Right forelimb (tissue), 1 donor: ENCODE measurements at regions not wholly inside any gene's neighbourhood (a gene's known extent, or its start where the extent isn't known, plus 50 kb on each side); places are given as distances from the start of the nearest gene placed in this dataset.
A peak's percentile ranks its signal among the peaks of the same experiment; 100 is the strongest.

ENCODE experiments used
- DNase-seq: peaks from one replicate; pipeline ENCODE4 v3.0.0-alpha.2; 2018

GRCh38 chr16:5615868-5616642, 518.5 kb upstream of the EEF2KMT start:
- DNase-seq, result peak; percentile 65

- no peak for DNase-seq
Observed at GRCh38 chr16:5607169-5607568, 509.6 kb upstream of the EEF2KMT start.

GRCh38 chr16:5605404-5605803, 507.8 kb upstream of the EEF2KMT start:
- no peak for DNase-seq

- DNase-seq, result no peak
Observed at GRCh38 chr16:5604770-5605169, 507.2 kb upstream of the EEF2KMT start.

- DNase-seq, result no peak
Observed at GRCh38 chr16:5603836-5604235, 506.2 kb upstream of the EEF2KMT start.

GRCh38 chr16:5601957-5602356, 504.4 kb upstream of the EEF2KMT start:
- DNase-seq, result no peak

GRCh38 chr16:5598793-5599192, 501.2 kb upstream of the EEF2KMT start:
- no peak for DNase-seq

GRCh38 chr16:5595849-5596248, 498.3 kb upstream of the EEF2KMT start:
- no peak for DNase-seq

- no peak for DNase-seq
Observed at GRCh38 chr16:5590416-5590815, 492.8 kb upstream of the EEF2KMT start.

- no peak for DNase-seq
Observed at GRCh38 chr16:5589812-5590373, 492.3 kb upstream of the EEF2KMT start.

- DNase-seq, result no peak
Observed at GRCh38 chr16:5584109-5584508, 486.5 kb upstream of the EEF2KMT start.

GRCh38 chr16:5582529-5582928, 484.9 kb upstream of the EEF2KMT start:
- DNase-seq, result no peak

GRCh38 chr16:5581908-5582307, 484.3 kb upstream of the EEF2KMT start:
- DNase-seq, result no peak

GRCh38 chr16:5581428-5581827, 483.8 kb upstream of the EEF2KMT start:
- no peak for DNase-seq

- DNase-seq, result no peak
Observed at GRCh38 chr16:5580772-5581171, 483.2 kb upstream of the EEF2KMT start.

- DNase-seq, result peak; percentile 46
Observed at GRCh38 chr16:5580296-5580695, 482.7 kb upstream of the EEF2KMT start.

- DNase-seq, result no peak
Observed at GRCh38 chr16:5578980-5579379, 481.4 kb upstream of the EEF2KMT start.

- no peak for DNase-seq
Observed at GRCh38 chr16:5577463-5577862, 479.9 kb upstream of the EEF2KMT start.

- no peak for DNase-seq
Observed at GRCh38 chr16:5575646-5576245, 478.2 kb upstream of the EEF2KMT start.

- no peak for DNase-seq
Observed at GRCh38 chr16:5575121-5575520, 477.5 kb upstream of the EEF2KMT start.

- no peak for DNase-seq
Observed at GRCh38 chr16:5572056-5572455, 474.5 kb upstream of the EEF2KMT start.

- no peak for DNase-seq
Observed at GRCh38 chr16:5571446-5571845, 473.9 kb upstream of the EEF2KMT start.

- DNase-seq, result no peak
Observed at GRCh38 chr16:5561800-5562199, 464.2 kb upstream of the EEF2KMT start.

- no peak for DNase-seq
Observed at GRCh38 chr16:5560084-5560483, 462.5 kb upstream of the EEF2KMT start.
